Thyroid gland (tissue), 4 donors: ENCODE measurements at regions not wholly inside any gene's neighbourhood (a gene's known extent, or its start where the extent isn't known, plus 50 kb on each side); places are given as distances from the start of the nearest gene placed in this dataset.

Experiments
- POLR2A ChIP-seq, 2 donors: fragments of 450-650 bp; IDR thresholded peaks; one replicate each; pipeline ENCODE4 v1.6.1; 2017; ENCODE audit warnings: antibody characterized with exemption in 2 of 2, mild to moderate bottlenecking in 2 of 2, moderate library complexity in 1 of 2
- TF ChIP-seq, protein P1 (sequence below), 6 experiments: fragments of 200-600 bp in 3 of 6; fragments of 450-650 bp in 3 of 6; sonication (generic) in 3 of 6; IDR thresholded peaks; one replicate each; pipeline ENCODE4 v1.5.1; 2016 to 2019; ENCODE audit warnings: antibody characterized with exemption in 6 of 6, mild to moderate bottlenecking in 2 of 6, inconsistent platforms in 1 of 6, moderate library complexity in 1 of 6

DNA sequence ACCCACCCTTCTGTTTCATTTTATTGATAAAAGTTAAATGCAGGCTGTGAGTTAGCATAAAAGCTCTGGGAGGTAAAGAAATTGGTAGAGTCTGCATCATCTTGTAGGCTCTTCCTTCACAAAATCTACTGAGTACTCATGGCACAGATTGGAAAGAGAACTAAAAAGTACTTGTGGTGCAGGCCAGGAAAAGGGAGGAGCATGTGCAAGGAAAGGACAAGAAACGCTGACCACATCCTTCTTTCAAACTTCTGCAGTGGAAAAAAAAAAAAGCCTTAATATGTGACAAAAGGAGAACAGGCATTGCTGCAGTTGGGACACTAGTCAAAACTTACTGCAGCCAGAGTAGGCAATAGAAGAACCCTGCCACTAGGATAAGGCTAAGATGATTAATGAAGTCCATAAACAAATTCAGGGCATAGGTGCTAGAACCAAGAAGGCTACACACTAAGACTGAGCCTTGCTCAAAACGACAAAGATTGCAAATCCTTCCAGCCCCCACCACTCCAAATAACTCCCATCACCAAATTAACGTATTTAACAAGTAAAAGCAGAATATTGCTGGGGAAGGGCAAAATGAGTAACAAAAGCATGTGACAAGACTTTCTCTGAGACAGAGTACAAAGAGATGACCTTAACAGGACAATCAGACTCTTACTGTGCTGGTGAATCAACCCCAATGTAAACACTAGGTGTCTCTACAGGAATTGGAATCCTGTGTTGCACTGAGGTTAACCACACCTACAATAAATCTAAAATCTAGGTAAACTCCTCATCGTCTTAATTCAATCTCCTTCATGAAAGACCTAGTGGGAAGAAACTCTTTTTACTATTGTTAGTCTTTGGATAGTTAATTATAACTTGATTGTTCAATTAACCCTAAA is 1024.8 kb downstream of the TLE1 start:
- TF ChIP-seq, protein P1, sequence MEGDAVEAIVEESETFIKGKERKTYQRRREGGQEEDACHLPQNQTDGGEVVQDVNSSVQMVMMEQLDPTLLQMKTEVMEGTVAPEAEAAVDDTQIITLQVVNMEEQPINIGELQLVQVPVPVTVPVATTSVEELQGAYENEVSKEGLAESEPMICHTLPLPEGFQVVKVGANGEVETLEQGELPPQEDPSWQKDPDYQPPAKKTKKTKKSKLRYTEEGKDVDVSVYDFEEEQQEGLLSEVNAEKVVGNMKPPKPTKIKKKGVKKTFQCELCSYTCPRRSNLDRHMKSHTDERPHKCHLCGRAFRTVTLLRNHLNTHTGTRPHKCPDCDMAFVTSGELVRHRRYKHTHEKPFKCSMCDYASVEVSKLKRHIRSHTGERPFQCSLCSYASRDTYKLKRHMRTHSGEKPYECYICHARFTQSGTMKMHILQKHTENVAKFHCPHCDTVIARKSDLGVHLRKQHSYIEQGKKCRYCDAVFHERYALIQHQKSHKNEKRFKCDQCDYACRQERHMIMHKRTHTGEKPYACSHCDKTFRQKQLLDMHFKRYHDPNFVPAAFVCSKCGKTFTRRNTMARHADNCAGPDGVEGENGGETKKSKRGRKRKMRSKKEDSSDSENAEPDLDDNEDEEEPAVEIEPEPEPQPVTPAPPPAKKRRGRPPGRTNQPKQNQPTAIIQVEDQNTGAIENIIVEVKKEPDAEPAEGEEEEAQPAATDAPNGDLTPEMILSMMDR (IDR thresholded peaks at IDR 0.05), result no peak
- TF ChIP-seq POLR2A (IDR thresholded peaks at IDR 0.05), result no peak
